H1 (cell line): ENCODE measurements at regions not wholly inside any gene's neighbourhood (a gene's known extent, or its start where the extent isn't known, plus 50 kb on each side); places are given as distances from the start of the nearest gene placed in this dataset.

Source experiments
- CREB1 ChIP-seq: IDR thresholded peaks from 2 replicates; pipeline ENCODE4 v1.6.1; 2012; ENCODE audit warnings: inconsistent platforms
- GABPA ChIP-seq: IDR thresholded peaks from 2 replicates; pipeline ENCODE4 v1.6.1; 2011; ENCODE audit warnings: mild to moderate bottlenecking, low read length, moderate library complexity, borderline replicate concordance; ENCODE audit not compliant: insufficient read depth

GRCh38 chr2:150371044-150371818 lies 116.2 kb downstream of the RND3 start:
- TF ChIP-seq CREB1 = no peak
- no peak for TF ChIP-seq GABPA
